T47D (cell line): ENCODE measurements at regions not wholly inside any gene's neighbourhood (a gene's known extent, or its start where the extent isn't known, plus 50 kb on each side); places are given as distances from the start of the nearest gene placed in this dataset.

Source experiments
- DNase-seq, 2 experiments: peaks; one replicate each; pipeline versions ENCODE4 v3.0.0 to v3.0.0-alpha.2; 2011 to 2012; ENCODE audit warnings: low read depth in 1 of 2, low spot score in 1 of 2
- JUND ChIP-seq: IDR thresholded peaks from 2 replicates; pipeline ENCODE4 v1.6.1; 2012; ENCODE audit warnings: low read depth
- in situ Hi-C: cut with HindIII; loops from 2 replicates; pipeline ENCODE4 v1.10.0; 2016; ENCODE audit warnings: low sequenced_read_pairs, low pct_unique_long_range_greater_than_20kb

DNA sequence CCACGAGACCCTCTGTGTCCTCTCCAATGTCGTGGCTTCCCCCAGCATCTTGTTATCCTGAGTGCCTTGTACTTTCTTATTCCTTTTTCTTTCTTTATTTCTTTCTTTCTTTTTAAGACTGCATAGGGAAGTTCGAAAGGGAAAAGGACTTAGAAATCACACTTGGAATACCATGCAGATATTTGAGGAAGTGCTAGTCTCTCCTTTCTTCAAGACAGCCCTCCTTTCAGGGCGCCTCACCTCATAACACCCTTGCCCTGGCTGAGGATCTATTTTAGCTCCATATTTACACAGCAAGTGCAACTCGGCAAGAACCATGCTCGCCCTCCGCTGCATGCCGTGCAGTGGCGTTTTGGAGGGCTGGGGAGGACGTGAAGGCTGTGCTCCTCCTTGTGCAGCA lies 232.3 kb upstream of the GLI3 start:
- in situ Hi-C loops, result no loop called here
- no peak for DNase-seq

GRCh38 chr7:42468471-42468870 lies 231.5 kb upstream of the GLI3 start:
- DNase-seq, result no peak
- in situ Hi-C loops, result no loop called here
- no peak for TF ChIP-seq JUND

More for the DNA sequence above, 232.3 kb upstream of the GLI3 start:
- TF ChIP-seq JUND, result no peak

DNA sequence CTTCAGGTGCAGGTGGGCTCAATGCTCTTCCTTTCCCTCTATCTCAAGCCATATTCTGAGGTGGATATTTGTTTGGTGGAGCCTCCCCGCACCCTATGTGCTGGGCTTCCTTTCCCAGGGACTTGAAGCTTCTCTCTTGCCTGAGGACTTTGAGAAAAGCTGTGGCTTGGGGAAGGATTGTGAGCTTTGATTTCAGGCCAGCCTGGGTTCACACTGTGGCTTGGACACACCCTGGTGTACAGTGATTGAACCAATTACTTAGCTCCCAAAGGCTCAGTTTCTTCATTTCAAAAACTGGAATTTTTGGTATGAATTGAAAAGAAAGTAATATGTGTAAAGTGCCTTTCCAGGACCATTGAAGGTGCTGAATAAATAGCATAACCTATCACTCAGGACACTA lies 224.5 kb upstream of the GLI3 start:
- in situ Hi-C loops, result no loop called here
- DNase-seq, result no peak
- TF ChIP-seq JUND, result no peak

- DNase-seq, result no peak
- TF ChIP-seq JUND, result no peak
- in situ Hi-C loops, result no loop called here
Observed at GRCh38 chr7:42460933-42461332, 223.9 kb upstream of the GLI3 start.

GRCh38 chr7:42460148-42460547 lies 223.1 kb upstream of the GLI3 start:
- no peak for TF ChIP-seq JUND
- no peak for DNase-seq
- in situ Hi-C loops, result no loop called here

- no peak for TF ChIP-seq JUND
- no peak for DNase-seq
- in situ Hi-C loops, result no loop called here
Observed at GRCh38 chr7:42457663-42458062, 220.7 kb upstream of the GLI3 start.

DNA sequence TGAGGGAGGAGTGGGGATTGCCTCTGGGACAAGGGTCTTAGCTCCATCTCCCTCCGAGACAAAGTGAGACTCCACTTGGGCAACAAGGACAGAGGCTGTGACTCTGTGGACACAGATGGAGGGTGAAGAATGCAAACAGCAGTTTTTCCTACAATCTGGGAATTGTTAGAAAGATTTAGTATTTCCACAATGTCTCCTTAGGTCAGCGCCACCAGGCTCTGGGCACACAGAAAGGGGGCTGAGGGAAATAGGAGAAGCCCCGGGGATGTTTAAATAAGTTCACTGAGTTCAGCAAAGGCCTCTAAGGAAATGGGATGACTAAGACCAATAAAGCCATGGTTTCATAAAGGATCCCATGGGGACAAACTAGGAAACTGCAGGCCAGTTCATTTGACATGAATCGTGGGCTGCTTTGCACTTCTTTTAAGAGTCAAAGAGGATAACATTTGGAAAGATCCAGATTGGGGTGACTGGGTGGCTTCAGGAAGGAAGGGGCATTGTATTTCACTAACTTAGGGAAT lies 219.8 kb upstream of the GLI3 start:
- TF ChIP-seq JUND, result no peak
- DNase-seq, result no peak
- in situ Hi-C loops, result no loop called here

DNA sequence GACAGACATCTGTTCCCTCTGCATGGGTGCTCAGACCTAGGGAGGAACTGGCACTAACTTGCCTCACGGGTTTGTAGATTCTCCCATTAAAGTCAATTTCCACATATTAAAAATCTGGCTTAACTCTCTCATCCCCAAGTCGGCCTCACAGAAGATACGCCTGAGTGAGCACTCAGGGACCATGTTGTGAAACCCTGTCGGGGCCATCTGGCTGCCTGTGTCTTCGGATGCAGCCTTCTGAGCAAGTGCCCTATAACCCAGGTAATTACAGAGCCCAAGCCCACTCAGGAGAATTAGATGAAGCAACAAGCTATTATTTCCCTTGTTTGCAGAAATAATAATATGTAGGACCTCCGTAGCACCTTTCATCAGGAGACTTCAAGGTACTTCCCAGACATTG lies 219.3 kb upstream of the GLI3 start:
- in situ Hi-C loops, result no loop called here
- no peak for TF ChIP-seq JUND
- no peak for DNase-seq

GRCh38 chr7:42453931-42454361 lies 216.9 kb upstream of the GLI3 start:
- no peak for TF ChIP-seq JUND
- DNase-seq, result no peak
- in situ Hi-C loops, result no loop called here

- in situ Hi-C loops, result no loop called here
- no peak for DNase-seq
- TF ChIP-seq JUND, result no peak
Observed at GRCh38 chr7:42452356-42452755, 215.3 kb upstream of the GLI3 start.

GRCh38 chr7:42449431-42449830 lies 212.4 kb upstream of the GLI3 start:
- in situ Hi-C loops, result no loop called here
- TF ChIP-seq JUND, result no peak
- DNase-seq, result no peak

GRCh38 chr7:42448901-42449300 lies 211.9 kb upstream of the GLI3 start:
- in situ Hi-C loops, result no loop called here
- no peak for DNase-seq
- no peak for TF ChIP-seq JUND

GRCh38 chr7:42445691-42446090 lies 208.7 kb upstream of the GLI3 start:
- DNase-seq, result no peak
- in situ Hi-C loops, result no loop called here
- TF ChIP-seq JUND, result no peak

GRCh38 chr7:42440951-42441350 lies 203.9 kb upstream of the GLI3 start:
- TF ChIP-seq JUND, result no peak
- no peak for DNase-seq
- in situ Hi-C loops, result no loop called here
